ENCODE measurements at regions not wholly inside any gene's neighbourhood (a gene's known extent, or its start where the extent isn't known, plus 50 kb on each side); places are given as distances from the start of the nearest gene placed in this dataset.

DNA sequence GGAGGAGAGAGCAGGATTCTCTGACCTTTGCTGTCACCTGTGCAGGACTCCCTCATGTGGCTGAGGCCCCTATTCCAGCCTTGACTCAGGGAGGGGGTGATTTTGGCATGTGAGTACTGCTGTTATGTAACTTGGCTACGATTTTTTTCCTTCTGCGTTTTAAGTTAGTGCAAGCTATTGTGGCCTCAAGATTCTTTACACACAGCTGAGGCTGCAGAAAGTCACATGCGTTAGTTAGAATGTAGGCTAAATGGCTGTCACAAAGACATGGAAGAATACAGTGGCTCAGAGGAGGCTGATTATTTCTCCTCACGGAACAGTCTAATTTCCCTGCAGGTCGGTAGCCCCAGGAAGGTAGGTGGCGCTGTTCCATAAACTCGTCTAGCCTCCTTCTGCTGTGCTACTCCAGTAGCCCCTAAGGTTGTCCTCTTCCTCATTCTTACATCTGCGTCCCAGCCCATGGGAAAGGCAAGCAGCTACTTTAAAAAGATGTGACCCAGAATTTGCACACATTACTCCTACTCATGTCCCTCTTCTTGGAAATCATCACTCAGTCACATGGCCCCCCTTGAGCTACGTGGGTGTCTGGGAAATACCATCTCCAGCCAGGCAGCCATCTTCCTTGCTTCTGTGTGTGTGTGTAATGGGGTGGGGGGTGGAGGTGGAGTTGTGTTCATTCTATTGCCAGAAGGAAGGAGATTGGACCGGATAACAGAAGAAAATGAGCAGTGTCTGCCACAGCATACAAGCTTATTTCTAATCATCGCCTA lies 486.6 kb downstream of the CCDC171 start:
- Histone ChIP-seq H2BK12ac (ENCODE audit: insufficient read length, low read depth, low read length) (no peak overlapping the region), H3K4me2 (ENCODE audit: insufficient read depth, insufficient read length, low read length) (no peak overlapping the region), H3K23ac (ENCODE audit: insufficient read length, low read depth, low read length) (no peak overlapping the region), H3K27me3 (ENCODE audit: insufficient read depth, low read length) (no peaks in the 10 kb centered on the region), H4K8ac (replicated peaks; ENCODE audit: insufficient read length, low read depth, low read length) (no peak overlapping the region), H3K9ac (ENCODE audit: extremely low read depth, insufficient read length, low read length) (no peak overlapping the region), H2BK20ac (ENCODE audit: low read depth, low read length, poor library complexity, severe bottlenecking) (no peak overlapping the region), H3K4me1 (ENCODE audit: insufficient read depth, low read length) (peaks cover 3% of the 10 kb centered on the region; the same call in 1 of the 2 replicates), H3K18ac (ENCODE audit: insufficient read length, low read depth, low read length) (no peak overlapping the region), H3T11ph (ENCODE audit: low read length) (no peak overlapping the region), H4K91ac (ENCODE audit: insufficient read length, low read depth, low read length) (no peak overlapping the region), H3K9me3 (ENCODE audit: control insufficient read depth, low read depth, low read length) (no peaks in the 10 kb centered on the region), H3K79me1 (ENCODE audit: insufficient read depth, low read depth, low read length, poor library complexity, severe bottlenecking) (no peaks in the 10 kb centered on the region), H3K4ac (ENCODE audit: low read depth, low read length) (no peak overlapping the region), H3K79me2 (ENCODE audit: insufficient read depth, low read length) (no peaks in the 10 kb centered on the region), H4K20me1 (ENCODE audit: control insufficient read depth, insufficient read depth, insufficient read length) (no peaks in the 10 kb centered on the region), H3K56ac (ENCODE audit: insufficient read length, low read depth, low read length) (no peak overlapping the region), H2AK5ac (ENCODE audit: insufficient read length, low read length) (no peak overlapping the region), H2BK5ac (ENCODE audit: insufficient read length, low read length) (no peak overlapping the region), H2BK120ac (ENCODE audit: low read depth, low read length, poor library complexity, severe bottlenecking) (no peak overlapping the region), H2BK15ac (ENCODE audit: low read depth, low read length) (no peak overlapping the region), H4K5ac (ENCODE audit: insufficient read length, low read depth, low read length) (no peak overlapping the region), H2AFZ (ENCODE audit: low read length) (no peak overlapping the region), H3K14ac (ENCODE audit: insufficient read depth, low read length) (no peak overlapping the region), H3K23me2 (ENCODE audit: insufficient read length, low read depth, low read length, poor library complexity, severe bottlenecking) (no peaks in the 10 kb centered on the region), H3K27ac (ENCODE audit: insufficient read length, low read depth, low read length) (no peak overlapping the region)
- Mint-ChIP-seq H3K4me1 (peaks cover 25 to 30% of the 10 kb centered on the region in 2 experiments), H3K27me3 (ENCODE audit: low read depth) (peaks cover 8% of the 10 kb centered on the region), H3K4me3 (no peak overlapping the region), H3K9me3 (peaks cover 0 to 6% of the 10 kb centered on the region in 2 experiments; a peak in 1 of 5 replicates), H3K36me3 (ENCODE audit: insufficient read depth in 1 of 3, low read depth in 3 of 3) (no peaks in the 10 kb centered on the region; a peak in 1 of 7 replicates), H3K27ac (no peak overlapping the region)
- peak; percentile 39 for DNase-seq
- TF ChIP-seq CTCF (conservative IDR thresholded peaks at IDR 0.05): no peak
- no CpG with 5 or more reads among the region's 11 CpGs for WGBS (ENCODE audit: extremely low coverage, insufficient read length, low lambda C conversion rate)
